Urothelium cell line (cell line): ENCODE measurements at regions not wholly inside any gene's neighbourhood (a gene's known extent, or its start where the extent isn't known, plus 50 kb on each side); places are given as distances from the start of the nearest gene placed in this dataset.
"Not testable (repeated sequence)": the region's sequence is repeated elsewhere in the genome, so short reads cannot be mapped to it uniquely, and the experiment has no call there.

Experiments used
- DNase-seq: peaks from one replicate; pipeline ENCODE4 v3.0.0; 2011; ENCODE audit warnings: low spot score, mixed read lengths
- FAIRE-seq: peaks from 2 replicates; lab custom pipeline; 2011; peaks lifted over from hg19 to GRCh38; lab: Jason Lieb, UNC

DNA sequence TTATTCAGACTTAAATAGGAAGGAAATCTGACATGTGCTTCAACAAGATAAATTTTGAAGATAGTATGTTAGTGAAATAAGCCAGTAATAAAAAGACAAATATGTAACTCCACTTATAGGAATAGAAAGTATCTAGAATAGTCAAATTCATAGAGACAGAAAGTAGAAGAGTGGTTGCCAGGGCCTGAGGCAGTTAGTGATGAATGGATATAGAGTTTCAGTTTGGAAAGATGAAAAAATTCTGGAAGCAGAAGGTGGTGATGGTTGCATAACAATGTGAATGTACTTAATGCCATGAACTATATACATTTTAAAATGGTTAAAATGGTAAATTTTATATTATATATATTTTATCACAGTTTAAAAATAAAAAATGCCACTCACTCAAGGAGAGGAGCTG is 54.3 kb downstream of the HAND2 start:
- FAIRE-seq (no peak), DNase-seq (no peak)

DNA sequence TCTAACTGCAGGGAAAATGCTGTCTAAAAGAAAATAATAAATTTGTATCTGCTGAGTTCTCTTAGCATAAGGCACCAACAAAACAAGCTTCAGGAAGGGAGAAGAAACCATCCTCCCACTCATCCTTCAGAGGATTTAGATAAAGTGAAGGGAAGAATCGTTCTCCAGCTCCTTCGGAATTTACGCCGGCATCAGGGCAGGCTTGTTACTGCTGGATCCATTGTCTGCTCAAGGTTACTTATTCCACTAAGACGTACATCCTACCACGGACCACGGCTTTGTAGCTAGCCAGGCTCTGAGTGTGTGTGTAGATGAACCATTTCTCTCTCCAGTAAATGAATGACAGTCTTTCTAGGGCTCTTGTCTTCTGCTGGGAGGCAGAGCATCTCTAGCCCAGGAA is 60.4 kb downstream of the HAND2 start:
- no peak for FAIRE-seq
- no peak for DNase-seq

DNA sequence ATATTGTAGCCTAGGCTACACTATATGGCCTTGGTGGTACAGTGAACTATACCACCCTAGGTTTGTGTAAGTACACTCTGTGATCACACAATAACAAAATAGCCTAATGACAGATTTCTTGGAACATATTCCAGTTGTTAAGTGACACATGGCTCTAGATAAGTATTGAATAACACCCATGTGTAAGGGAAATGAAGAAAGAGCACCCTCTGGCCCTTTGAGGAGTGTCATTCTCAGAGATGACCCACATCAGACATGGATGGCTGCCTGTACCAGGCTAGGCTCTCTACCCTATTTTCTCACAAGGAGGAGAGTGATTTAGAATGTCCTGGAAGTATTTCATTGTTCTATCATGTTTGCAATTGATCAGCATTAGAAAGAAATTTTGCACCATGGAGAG is 61.7 kb downstream of the HAND2 start:
- FAIRE-seq, result no peak
- DNase-seq, result no peak

DNA sequence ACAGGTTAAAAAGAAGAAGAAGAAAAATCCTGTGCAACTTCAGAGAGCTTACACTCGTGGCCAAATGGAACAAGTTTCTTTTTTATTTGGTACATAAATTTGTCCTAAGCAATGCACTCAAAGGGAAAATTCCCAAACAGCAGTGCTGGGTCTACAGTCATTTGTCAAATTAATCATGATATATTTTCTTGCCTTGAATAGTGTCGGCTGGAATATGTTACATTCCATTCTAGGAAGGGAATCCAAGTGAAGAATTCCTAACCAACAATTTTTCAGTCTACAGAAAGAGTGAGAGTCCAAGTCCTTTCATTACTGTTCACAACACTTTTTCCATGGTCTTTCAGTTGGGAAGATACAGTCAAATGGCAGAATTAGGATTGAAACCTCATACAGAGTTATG is 63.9 kb downstream of the HAND2 start:
- DNase-seq (no peak), FAIRE-seq (no peak)

DNA sequence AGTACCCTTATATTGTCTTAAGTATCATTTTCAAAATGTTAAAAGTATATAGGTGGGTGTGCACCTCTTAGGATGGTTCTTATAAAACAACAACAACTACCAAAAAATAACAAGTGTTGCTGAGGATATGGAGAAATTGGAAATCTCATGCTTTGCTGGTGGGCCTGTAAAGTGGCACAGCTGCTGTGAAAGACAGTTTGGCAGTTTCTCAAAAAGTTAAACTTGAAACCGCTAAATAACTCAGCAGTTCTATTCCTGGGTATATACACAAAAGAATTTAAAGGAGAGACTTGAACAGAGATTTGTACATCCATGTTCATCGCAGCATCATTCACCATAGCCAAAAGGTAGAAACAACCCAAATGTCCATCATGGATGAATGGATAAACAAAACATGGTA is 65.5 kb downstream of the HAND2 start:
- FAIRE-seq, result peak; percentile 17

DNA sequence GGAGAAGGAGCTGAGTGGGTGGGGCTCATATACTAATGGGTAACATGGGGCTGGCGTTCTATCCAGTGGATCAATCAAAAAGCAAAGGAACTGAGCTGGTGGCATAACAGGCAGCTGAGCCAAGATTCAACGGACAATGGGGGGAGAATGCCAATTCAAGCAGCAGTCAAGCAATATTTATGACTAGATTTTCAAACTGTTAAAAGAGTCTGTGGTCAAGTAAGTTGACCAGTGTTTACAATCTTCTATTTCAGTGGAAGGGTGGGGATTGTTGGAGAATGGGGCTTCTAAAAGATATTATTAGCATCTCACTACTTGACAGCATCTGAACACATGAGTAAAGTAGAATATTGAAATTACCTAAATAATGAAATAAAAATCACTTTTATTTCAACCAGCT is 64.9 kb upstream of the SCRG1 start:
- DNase-seq (no peak), FAIRE-seq (no peak)

More for the DNA sequence above, 65.5 kb downstream of the HAND2 start:
- no peak for DNase-seq

DNA sequence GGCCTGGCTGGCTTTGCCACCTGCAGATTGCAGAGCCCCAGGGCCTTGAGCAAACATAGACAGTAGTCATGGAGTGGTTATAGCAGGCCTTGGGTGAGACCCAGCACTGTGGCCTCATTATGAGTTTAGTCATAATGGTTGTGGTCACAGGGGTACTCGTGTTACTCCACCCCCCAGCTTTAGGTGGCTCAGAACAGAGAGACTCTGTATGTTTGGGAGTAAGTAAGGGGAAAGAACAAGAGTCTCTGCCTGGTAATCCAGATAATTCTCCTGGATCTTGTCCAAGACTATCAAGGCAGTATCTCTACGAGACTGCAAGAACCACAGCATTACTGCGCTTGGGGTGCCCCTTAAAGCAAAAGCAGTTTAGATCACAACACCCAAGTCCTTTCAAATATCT is 62.3 kb upstream of the SCRG1 start:
- DNase-seq, result no peak
- no peak for FAIRE-seq

DNA sequence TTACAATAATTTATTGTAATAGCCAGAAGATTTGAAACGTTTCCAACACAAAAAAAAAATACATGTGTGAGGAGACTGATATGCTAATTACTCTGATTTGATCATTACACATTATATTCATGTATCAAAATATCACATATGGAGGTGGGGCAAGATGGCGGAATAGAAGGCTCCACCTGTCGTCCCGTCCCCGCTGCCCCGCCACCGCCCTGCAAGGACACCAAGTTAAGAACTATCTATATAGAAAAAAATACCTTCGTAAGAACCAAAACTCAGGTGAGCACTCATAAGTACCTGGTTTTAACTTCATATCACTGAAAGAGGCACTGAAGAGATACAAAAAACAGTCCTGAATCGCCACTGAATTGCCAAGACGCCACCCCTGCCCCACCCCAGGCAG is 60.9 kb upstream of the SCRG1 start:
- FAIRE-seq (no peak), DNase-seq (no peak)

DNA sequence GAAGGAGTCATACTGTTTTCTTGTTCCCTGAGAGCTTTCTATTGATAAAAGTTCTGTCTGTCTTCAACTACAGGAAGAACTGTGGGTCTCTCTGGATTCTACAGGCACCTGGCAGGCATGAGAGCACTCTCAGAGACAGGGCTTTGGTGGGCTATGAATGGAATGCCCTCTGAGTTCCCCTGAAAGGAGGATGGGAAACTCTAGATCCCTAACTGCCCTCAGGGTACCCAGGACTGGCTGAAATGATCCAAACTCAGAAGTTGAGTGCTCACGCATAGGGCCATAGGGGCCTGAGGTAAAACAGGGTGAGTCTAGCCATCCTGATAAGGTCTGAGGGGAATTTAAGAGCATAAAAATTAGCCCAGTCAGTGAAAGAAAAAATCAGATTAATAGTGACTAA is 59.0 kb upstream of the SCRG1 start:
- FAIRE-seq, result no peak

DNA sequence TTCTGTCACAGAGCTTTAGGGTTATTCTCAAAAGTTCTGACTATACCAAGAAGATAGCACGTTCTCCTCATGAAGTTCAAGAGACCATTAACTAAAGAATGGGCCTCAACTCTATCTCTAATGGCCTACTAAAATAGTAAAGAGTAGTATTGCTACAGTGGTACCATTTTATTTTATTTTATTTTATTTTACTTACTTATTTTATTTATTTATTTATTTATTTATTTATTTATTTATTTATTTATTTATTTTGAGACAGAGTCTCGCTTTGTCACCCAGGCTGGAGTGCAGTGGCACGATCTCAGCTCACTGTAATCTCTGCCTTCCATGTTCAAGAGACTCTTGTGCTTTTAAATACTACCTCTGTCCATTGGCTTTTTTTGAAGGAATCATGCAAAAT is 52.5 kb upstream of the SCRG1 start:
- FAIRE-seq, DNase-seq: not testable (repeated sequence)

More for the DNA sequence above, 59.0 kb upstream of the SCRG1 start:
- DNase-seq, result no peak

DNA sequence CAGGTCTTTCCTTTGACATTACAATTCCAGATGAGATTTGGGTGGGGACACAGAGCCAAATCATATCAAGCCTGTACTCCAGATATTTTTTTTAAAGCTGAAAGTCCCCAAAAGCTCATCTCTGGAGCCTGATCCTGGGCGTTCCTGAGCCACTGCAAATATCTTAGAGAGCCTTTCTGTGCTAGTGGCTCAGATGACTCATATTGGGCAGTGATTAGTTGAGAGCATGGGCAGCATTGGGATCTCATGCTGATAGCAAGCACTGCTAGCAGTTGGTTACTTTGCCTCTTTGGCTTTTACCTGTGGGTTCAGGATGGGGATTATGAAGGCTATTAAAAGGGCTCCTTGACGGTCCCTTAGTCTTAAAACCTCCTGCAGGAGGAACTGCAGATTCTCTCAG is 51.4 kb upstream of the SCRG1 start:
- DNase-seq, result no peak
- FAIRE-seq, result no peak

DNA sequence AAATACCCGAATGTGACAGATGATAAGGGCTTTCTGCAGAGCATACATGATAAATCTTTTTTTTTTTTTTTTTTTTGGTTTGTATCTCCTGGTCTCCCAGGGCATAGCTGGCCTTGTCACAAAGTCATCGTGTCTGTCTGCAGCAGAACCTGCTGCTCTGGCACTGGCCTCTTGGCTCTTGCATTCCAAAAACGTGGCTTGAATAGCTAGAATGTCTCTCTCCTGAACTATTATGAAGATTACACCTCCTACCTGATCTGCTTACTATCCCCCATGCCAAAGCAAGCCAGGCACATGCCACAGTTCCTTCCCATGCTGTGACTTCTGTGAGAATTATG is 50.4 kb upstream of the SCRG1 start:
- no peak for DNase-seq
- no peak for FAIRE-seq

DNA sequence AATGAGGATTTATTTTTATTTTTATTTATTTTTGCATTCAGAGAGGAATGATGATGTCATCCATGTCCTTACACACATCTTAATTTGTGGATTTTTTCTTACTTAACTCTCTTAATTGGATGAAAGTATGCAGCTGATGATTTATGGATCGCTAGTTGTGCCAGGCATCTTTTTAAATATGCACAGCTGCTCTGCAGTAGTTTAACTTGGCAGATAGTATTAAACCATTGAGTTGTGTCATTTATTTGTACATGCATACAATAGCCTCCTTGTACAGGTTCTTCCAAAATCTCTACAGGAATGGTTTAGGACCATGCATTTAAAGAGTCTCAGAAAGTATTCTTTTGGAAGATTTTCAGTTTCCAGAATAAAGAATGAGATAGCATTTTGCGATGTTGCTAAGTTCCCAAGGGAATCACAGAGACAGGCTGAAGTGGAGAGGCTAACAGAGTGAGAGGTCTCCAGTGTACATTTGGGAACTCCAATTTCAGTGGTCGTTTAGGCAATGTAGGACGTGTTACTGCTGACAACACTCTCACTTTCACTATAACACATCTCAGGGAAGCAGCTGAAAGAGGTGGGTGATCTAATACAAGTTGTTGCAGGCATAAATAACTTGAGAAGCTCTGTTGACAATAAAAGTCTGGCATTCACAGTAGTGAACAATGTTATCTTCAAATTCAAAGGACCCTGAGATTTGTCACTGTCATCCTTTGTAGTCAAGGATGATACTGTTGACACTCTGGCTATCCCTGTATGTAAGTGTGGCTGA is 49.9 kb upstream of the SCRG1 start:
- DNase-seq (no peak), FAIRE-seq (no peak)
